ENCODE measurements at regions not wholly inside any gene's neighbourhood (a gene's known extent, or its start where the extent isn't known, plus 50 kb on each side); places are given as distances from the start of the nearest gene placed in this dataset.
A peak's percentile ranks its signal among the peaks of the same experiment; 100 is the strongest.

- TF ChIP-seq GATA4 (IDR thresholded peaks at IDR 0.05; ENCODE audit: borderline replicate concordance, low read depth) (no peak), JUND (CRISPR knock-in tag; IDR thresholded peaks at IDR 0.05) (no peak), EZH2 (conservative IDR thresholded peaks at IDR 0.05; ENCODE audit: low read depth, low read length) (no peak), NR2F6 (IDR thresholded peaks at IDR 0.05) (no peak), NR2F6 (CRISPR knock-in tag; IDR thresholded peaks at IDR 0.05) (no peak), EHMT2 (IDR thresholded peaks at IDR 0.05; ENCODE audit: borderline replicate concordance, low read depth, low read length) (no peak), HNRNPH1 (optimal IDR thresholded peaks at IDR 0.05; ENCODE audit: low read depth, low read length) (no peak), FOXJ3 (CRISPR knock-in tag; IDR thresholded peaks at IDR 0.05; ENCODE audit: borderline replicate concordance) (peak; percentile 54; the same call in 1 of the 2 replicates), SOX13 (IDR thresholded peaks at IDR 0.05) (0 out of 2 replicates have a peak, but pooled peaks have one; percentile 25), SOX13 (CRISPR knock-in tag; conservative IDR thresholded peaks at IDR 0.05 in 1 of 2, IDR thresholded peaks at IDR 0.05 in 1 of 2) (peak in 1 of 2 experiments; percentile 67; a peak in 1 of 4 replicates), ZNF512 (CRISPR knock-in tag; IDR thresholded peaks at IDR 0.05) (no peak), PRDM15 (CRISPR knock-in tag; IDR thresholded peaks at IDR 0.05) (no peak), SOX6 (IDR thresholded peaks at IDR 0.05) (no peak), SOX6 (CRISPR knock-in tag; IDR thresholded peaks at IDR 0.05) (peak; percentile 81), ZNF124 (CRISPR knock-in tag; IDR thresholded peaks at IDR 0.05) (0 out of 2 replicates have a peak, but pooled peaks have one; percentile 32), ZNF543 (CRISPR knock-in tag; IDR thresholded peaks at IDR 0.05) (no peak), MXD1 (CRISPR knock-in tag; IDR thresholded peaks at IDR 0.05) (no peak), ZBTB46 (CRISPR knock-in tag; IDR thresholded peaks at IDR 0.05; ENCODE audit: borderline replicate concordance) (no peak), ZNF792 (CRISPR knock-in tag; IDR thresholded peaks at IDR 0.05) (no peak), ARID2 (CRISPR knock-in tag; IDR thresholded peaks at IDR 0.05; ENCODE audit: borderline replicate concordance) (no peak), SALL1 (CRISPR knock-in tag; IDR thresholded peaks at IDR 0.05) (peak; percentile 83), HOXA3 (CRISPR knock-in tag; IDR thresholded peaks at IDR 0.05) (peak; percentile 36; the same call in 1 of the 2 replicates), ONECUT2 (CRISPR knock-in tag; IDR thresholded peaks at IDR 0.05) (0 out of 2 replicates have a peak, but pooled peaks have one; percentile 14), PLRG1 (conservative IDR thresholded peaks at IDR 0.05) (no peak), NCOA2 (CRISPR knock-in tag; IDR thresholded peaks at IDR 0.05) (peak; percentile 74), ZBTB8A (CRISPR knock-in tag; IDR thresholded peaks at IDR 0.05; ENCODE audit: borderline replicate concordance, low read depth) (no peak)
Measured at GRCh38 chr9:15081021-15081753, 171.0 kb upstream of the FREM1 start (continued).

All from HepG2 (cell line).